Upper lobe of left lung (tissue), 6 donors: ENCODE measurements at regions not wholly inside any gene's neighbourhood (a gene's known extent, or its start where the extent isn't known, plus 50 kb on each side); places are given as distances from the start of the nearest gene placed in this dataset.
"Not testable (repeated sequence)": the region's sequence is repeated elsewhere in the genome, so short reads cannot be mapped to it uniquely, and the experiment has no call there.

Experiments used
- ATAC-seq, 2 donors: fragments of 200-7000 bp; cut with Tn5 transposase; one replicate each; pipeline ENCODE4 v1.9.1; 2022; ENCODE audit warnings: mild to moderate bottlenecking in 2 of 2, moderate library complexity in 2 of 2; ENCODE audit not compliant: low FRiP score in 2 of 2
- DNase-seq, 2 donors: peaks; one replicate each; pipeline ENCODE4 v3.0.0-alpha.2; 2019 to 2020
- H3K27ac ChIP-seq, 4 donors: fragments of 200-600 bp; sonication (generic); one replicate each; pipeline ENCODE4 v1.5.1; 2016 to 2019
- H3K27me3 ChIP-seq, 4 donors: fragments of 200-600 bp; sonication (generic); one replicate each; pipeline ENCODE4 v1.5.1; 2017 to 2019
- H3K36me3 ChIP-seq, 4 donors: fragments of 200-600 bp; sonication (generic); one replicate each; pipeline ENCODE4 v1.5.1; 2016 to 2019
- H3K4me1 ChIP-seq, 4 donors: fragments of 200-600 bp; sonication (generic); one replicate each; pipeline ENCODE4 v1.5.1; 2018 to 2019
- H3K4me3 ChIP-seq, 4 donors: fragments of 200-600 bp; sonication (generic); one replicate each; pipeline ENCODE4 v1.5.1; 2017 to 2019; ENCODE audit warnings: mild to moderate bottlenecking in 2 of 4, moderate library complexity in 1 of 4
- H3K9me3 ChIP-seq, 4 donors: fragments of 200-600 bp; sonication (generic); one replicate each; pipeline ENCODE4 v1.5.1; 2018 to 2019
- CTCF ChIP-seq, 6 experiments: fragments of 450-650 bp in 4 of 6; fragments of 200-600 bp in 2 of 6; sonication (generic) in 2 of 6; IDR thresholded peaks; one replicate each; pipeline ENCODE4 v1.5.1; 2016 to 2019; ENCODE audit warnings: antibody characterized with exemption in 6 of 6
- EP300 ChIP-seq, 4 donors: sonication (generic); formaldehyde crosslinking; IDR thresholded peaks; one replicate each; pipeline ENCODE4 v1.5.1; 2017; ENCODE audit warnings: antibody characterized with exemption in 4 of 4, control low read depth in 2 of 4
- POLR2A ChIP-seq, 4 donors: fragments of 450-650 bp; IDR thresholded peaks; one replicate each; pipeline ENCODE4 v1.5.1; 2016 to 2017; ENCODE audit warnings: antibody characterized with exemption in 4 of 4, mild to moderate bottlenecking in 2 of 4
- POLR2AphosphoS5 ChIP-seq, 2 donors: sonication (generic); formaldehyde crosslinking; IDR thresholded peaks; one replicate each; pipeline ENCODE4 v1.5.1; 2017; ENCODE audit warnings: antibody characterized with exemption in 2 of 2
- WGBS, 2 donors: methylation state at CpG; one replicate each; pipeline ENCODE4 v1.1.5; 2017 to 2018; 5-methylcytosine and 5-hydroxymethylcytosine counted together
- donor health status: DM: no; HTN: no; CAD: no; lungs with moderate emphysema.
- donor health status: DM: no; HTN: yes; CAD: no; lungs with severe emphysema.

GRCh38 chr1:78731674-78732073 is 82.0 kb downstream of the IFI44 start:
- no peak overlapping the region for H3K4me3 ChIP-seq
- ATAC-seq (no peak), DNase-seq (no peak)
- no peaks in the 10 kb centered on the region for H3K36me3 ChIP-seq
- no peaks in the 10 kb centered on the region for H3K9me3 ChIP-seq
- H3K27me3 ChIP-seq = no peaks in the 10 kb centered on the region
- WGBS, 2 donors = 78 to 94% methylated on average over 5 of the region's 5 CpGs
- TF ChIP-seq POLR2AphosphoS5 (IDR thresholded peaks at IDR 0.05) (no peak), EP300 (IDR thresholded peaks at IDR 0.05) (no peak), CTCF (IDR thresholded peaks at IDR 0.05) (no peak), POLR2A (IDR thresholded peaks at IDR 0.05) (no peak)
- no peak overlapping the region for H3K27ac ChIP-seq
- H3K4me1 ChIP-seq = no peaks in the 10 kb centered on the region

- Histone ChIP-seq H3K4me1 (no peaks in the 10 kb centered on the region), H3K36me3 (no peaks in the 10 kb centered on the region), H3K27me3 (no peaks in the 10 kb centered on the region), H3K9me3 (no peaks in the 10 kb centered on the region), H3K27ac (no peak overlapping the region), H3K4me3 (no peak overlapping the region)
- ATAC-seq (no peak), DNase-seq (no peak)
- TF ChIP-seq POLR2A (IDR thresholded peaks at IDR 0.05) (no peak), POLR2AphosphoS5 (IDR thresholded peaks at IDR 0.05) (no peak), CTCF (IDR thresholded peaks at IDR 0.05) (no peak), EP300 (IDR thresholded peaks at IDR 0.05) (no peak)
- 75 to 85% methylated on average over 1 of the region's 1 CpG for WGBS, 2 donors
These were observed 87.6 kb downstream of the IFI44 start for GRCh38 chr1:78737241-78737640.

GRCh38 chr1:78743626-78744025 is 94.0 kb downstream of the IFI44 start:
- Histone ChIP-seq H3K4me1 (no peaks in the 10 kb centered on the region), H3K36me3 (no peaks in the 10 kb centered on the region), H3K4me3 (no peak overlapping the region), H3K9me3 (no peaks in the 10 kb centered on the region), H3K27me3 (no peaks in the 10 kb centered on the region), H3K27ac (no peak overlapping the region)
- no peak for TF ChIP-seq POLR2A (IDR thresholded peaks at IDR 0.05)
- TF ChIP-seq POLR2AphosphoS5 (IDR thresholded peaks at IDR 0.05) = no peak
- TF ChIP-seq EP300 (IDR thresholded peaks at IDR 0.05) = no peak
- no peak for TF ChIP-seq CTCF (IDR thresholded peaks at IDR 0.05)
- 70 to 87% methylated on average over 1 of the region's 1 CpG for WGBS, 2 donors
- no peak for ATAC-seq
- DNase-seq = no peak

- TF ChIP-seq POLR2A (IDR thresholded peaks at IDR 0.05) (no peak), POLR2AphosphoS5 (IDR thresholded peaks at IDR 0.05) (no peak), CTCF (IDR thresholded peaks at IDR 0.05) (no peak), EP300 (IDR thresholded peaks at IDR 0.05) (no peak)
- no peak for DNase-seq
- no peak for ATAC-seq
- Histone ChIP-seq H3K4me3 (no peak overlapping the region), H3K4me1 (no peaks in the 10 kb centered on the region), H3K36me3 (no peaks in the 10 kb centered on the region), H3K27ac (no peak overlapping the region), H3K27me3 (no peaks in the 10 kb centered on the region), H3K9me3 (no peaks in the 10 kb centered on the region)
These were observed 95.5 kb downstream of the IFI44 start for GRCh38 chr1:78745111-78745510.

- not testable (repeated sequence) for H3K36me3 ChIP-seq, H3K27me3 ChIP-seq, H3K4me3 ChIP-seq, H3K9me3 ChIP-seq, DNase-seq, H3K27ac ChIP-seq, ATAC-seq, H3K4me1 ChIP-seq
- WGBS, 2 donors = 85 to 97% methylated on average over 2 of the region's 2 CpGs
These were observed 104.0 kb downstream of the IFI44 start for GRCh38 chr1:78753679-78754078.
